B cell (primary cell): ENCODE measurements at regions not wholly inside any gene's neighbourhood (a gene's known extent, or its start where the extent isn't known, plus 50 kb on each side); places are given as distances from the start of the nearest gene placed in this dataset.
A peak's percentile ranks its signal among the peaks of the same experiment; 100 is the strongest.

Experiments used
- ATAC-seq: fragments of 200-7000 bp; cut with Tn5 transposase; one replicate; pipeline ENCODE4 v1.10.0; 2021; ENCODE audit warnings: low read depth, mild to moderate bottlenecking, moderate number of reproducible peaks, moderate library complexity
- CTCF ChIA-PET: fragments of 350-600 bp; sonication (Branson Sonifier 250); formaldehyde crosslinking; loops from one replicate; lab custom pipeline; 2021; ENCODE audit warnings: antibody characterized with exemption, inconsistent platforms; lab: Charles Lee
- POLR2A ChIA-PET: fragments of 350-600 bp; sonication (Branson Sonifier 250); formaldehyde crosslinking; loops from one replicate; lab custom pipeline; 2021; ENCODE audit warnings: antibody characterized with exemption; lab: Charles Lee
- DNase-seq: peaks from one replicate; pipeline ENCODE4 v3.0.0; 2013
- H2AFZ ChIP-seq: 2 replicates; pipeline ENCODE4 v1.6.1; 2012; ENCODE audit warnings: mild to moderate bottlenecking, low read depth, low read length; ENCODE audit not compliant: insufficient read depth, poor library complexity, severe bottlenecking
- H3K27ac ChIP-seq, 2 donors: 1 replicate in 1 of 2; 2 replicates in 1 of 2; pipeline ENCODE4 v1.5.1; 2012 to 2013; ENCODE audit warnings: low read length in 2 of 2, mild to moderate bottlenecking in 2 of 2, moderate library complexity in 1 of 2
- H3K27me3 ChIP-seq, 4 experiments: fragments of 200-600 bp in 1 of 4; sonication (generic) in 1 of 4; replicated peaks in 1 of 4; 1 replicate in 2 of 4; 2 replicates in 2 of 4; pipeline versions ENCODE4 v1.6.1 to v1.7.0; 2013 to 2016; ENCODE audit warnings: low read length in 3 of 4, mild to moderate bottlenecking in 2 of 4, mixed read lengths in 1 of 4, moderate library complexity in 1 of 4; ENCODE audit not compliant: insufficient read depth in 4 of 4, control insufficient read depth in 3 of 4; ENCODE audit errors: control extremely low read depth in 1 of 4
- H3K36me3 ChIP-seq, 2 experiments: replicated peaks in 1 of 2; 1 replicate in 1 of 2; 2 replicates in 1 of 2; pipeline versions ENCODE4 v1.6.1 to v1.7.1; 2013; ENCODE audit warnings: low read length in 1 of 2; ENCODE audit not compliant: insufficient read depth in 2 of 2, control insufficient read depth in 1 of 2; ENCODE audit errors: control extremely low read depth in 1 of 2, extremely low read depth in 1 of 2
- H3K4me1 ChIP-seq, 2 donors: fragments of 200-600 bp in 1 of 2; sonication (generic) in 1 of 2; 1 replicate in 1 of 2; 2 replicates in 1 of 2; pipeline versions ENCODE4 v1.5.1 to v1.6.1; 2013 to 2017; ENCODE audit warnings: low read length in 2 of 2; ENCODE audit not compliant: control insufficient read depth in 2 of 2, insufficient read depth in 2 of 2
- H3K4me2 ChIP-seq: replicated peaks from 2 replicates; pipeline ENCODE3; 2012; ENCODE audit warnings: mild to moderate bottlenecking, low read depth, low read length; ENCODE audit not compliant: poor library complexity, severe bottlenecking
- H3K4me3 ChIP-seq, 5 experiments: fragments of 200-600 bp in 1 of 5; sonication (generic) in 1 of 5; 1 replicate in 3 of 5; 2 replicates in 2 of 5; pipeline versions ENCODE4 v1.5.1 to v1.7.0; 2011 to 2016; ENCODE audit warnings: low read length in 4 of 5, mild to moderate bottlenecking in 4 of 5, low read depth in 2 of 5, control low read depth in 1 of 5, moderate library complexity in 1 of 5; ENCODE audit not compliant: insufficient read depth in 1 of 5; ENCODE audit errors: control extremely low read depth in 1 of 5, extremely low read depth in 1 of 5
- H3K79me2 ChIP-seq: fragments of 200-600 bp; sonication (generic); one replicate; pipeline ENCODE4 v1.6.0; 2016; ENCODE audit warnings: low read length; ENCODE audit not compliant: control insufficient read depth, insufficient read depth
- H3K9ac ChIP-seq: fragments of 200-600 bp; sonication (generic); 2 replicates; pipeline ENCODE4 v1.6.1; 2017; ENCODE audit warnings: mild to moderate bottlenecking, low read length, moderate library complexity
- H3K9me3 ChIP-seq, 3 donors: one replicate each; pipeline versions ENCODE4 v1.6.1 to v1.7.1; 2013; ENCODE audit warnings: low read length in 2 of 3; ENCODE audit not compliant: control insufficient read depth in 2 of 3, insufficient read depth in 1 of 3; ENCODE audit errors: control extremely low read depth in 1 of 3
- H4K20me1 ChIP-seq: 2 replicates; pipeline ENCODE4 v1.6.0; 2012; ENCODE audit warnings: mild to moderate bottlenecking, low read length; ENCODE audit not compliant: insufficient read depth, control insufficient read depth, poor library complexity, severe bottlenecking
- H3K27ac Mint-ChIP-seq: one replicate; pipeline ENCODE4 v1.8.0; 2021; ENCODE audit warnings: mixed read lengths
- H3K27me3 Mint-ChIP-seq: one replicate; pipeline ENCODE4 v1.8.0; 2021; ENCODE audit warnings: mixed read lengths
- H3K4me1 Mint-ChIP-seq: one replicate; pipeline ENCODE4 v1.8.0; 2021; ENCODE audit warnings: mixed read lengths
- H3K4me3 Mint-ChIP-seq: one replicate; pipeline ENCODE4 v1.8.0; 2021; ENCODE audit warnings: mixed read lengths
- H3K9me3 Mint-ChIP-seq: one replicate; pipeline ENCODE4 v1.8.0; 2022; ENCODE audit warnings: mixed read lengths; ENCODE audit not compliant: insufficient read depth
- CTCF ChIP-seq: fragments of 200-600 bp; IDR thresholded peaks from one replicate; pipeline ENCODE4 v1.8.0; 2022; ENCODE audit warnings: antibody characterized with exemption, mild to moderate bottlenecking
- EZH2 ChIP-seq: IDR thresholded peaks from 2 replicates; pipeline ENCODE4 v1.6.1; 2012; ENCODE audit warnings: borderline replicate concordance, low read depth, mild to moderate bottlenecking, moderate library complexity, low read length; ENCODE audit not compliant: insufficient read depth, poor library complexity, severe bottlenecking
- WGBS: methylation state at CpG from one replicate; pipeline ENCODE4 v1.1.5; 2013; ENCODE audit warnings: missing lambda C conversion rate; ENCODE audit not compliant: insufficient coverage; 5-methylcytosine and 5-hydroxymethylcytosine counted together
- intact Hi-C: fragments of 100-400 bp; cut with micrococcal nuclease; formaldehyde crosslinking; loops from one replicate; pipeline ENCODE4 v1.10.0; 2022

GRCh38 chr16:86979984-86980553 lies 337.1 kb downstream of the C16orf95 start:
- Mint-ChIP-seq H3K4me1 (no peaks in the 10 kb centered on the region), H3K4me3 (no peak overlapping the region), H3K27ac (no peak overlapping the region), H3K27me3 (no peaks in the 10 kb centered on the region), H3K9me3 (no peaks in the 10 kb centered on the region)
- DNase-seq (no peak), ATAC-seq (no peak)
- Histone ChIP-seq H4K20me1 (no peaks in the 10 kb centered on the region), H3K9me3 (peaks cover 0 to 3% (median 3%) of the 10 kb centered on the region in 3 donors), H3K27ac (no peak overlapping the region), H3K4me3 (no peak overlapping the region), H2AFZ (no peak overlapping the region), H3K27me3 (no peaks in the 10 kb centered on the region), H3K4me2 (no peak overlapping the region), H3K9ac (no peak overlapping the region), H3K36me3 (no peaks in the 10 kb centered on the region), H3K79me2 (no peaks in the 10 kb centered on the region), H3K4me1 (no peaks in the 10 kb centered on the region)
- intact Hi-C loops, result no loop called here
- WGBS, result 100% methylated on average over 1 of the region's 1 CpG
- TF ChIP-seq CTCF (peak; percentile 9), EZH2 (no peak)
- ChIA-PET CTCF (no interaction called here), POLR2A (no interaction called here)

GRCh38 chr16:86980644-86981043 lies 336.5 kb downstream of the C16orf95 start:
- Histone ChIP-seq H3K9me3 (peaks cover 0 to 3% (median 0%) of the 10 kb centered on the region in 3 donors), H3K27ac (no peak overlapping the region), H3K4me2 (no peak overlapping the region), H3K4me1 (no peaks in the 10 kb centered on the region), H3K9ac (no peak overlapping the region), H3K79me2 (no peaks in the 10 kb centered on the region), H3K27me3 (no peaks in the 10 kb centered on the region), H4K20me1 (no peaks in the 10 kb centered on the region), H3K4me3 (no peak overlapping the region), H3K36me3 (no peaks in the 10 kb centered on the region), H2AFZ (no peak overlapping the region)
- intact Hi-C loops, result no loop called here
- WGBS, result 93% methylated on average over 3 of the region's 6 CpGs
- H3K4me3 Mint-ChIP-seq, result no peak overlapping the region
- no peak for ATAC-seq
- no peaks in the 10 kb centered on the region for H3K9me3 Mint-ChIP-seq
- no peak for TF ChIP-seq EZH2
- TF ChIP-seq CTCF, result no peak
- DNase-seq, result no peak
- ChIA-PET CTCF (no interaction called here), POLR2A (no interaction called here)
- H3K4me1 Mint-ChIP-seq, result no peaks in the 10 kb centered on the region
- no peak overlapping the region for H3K27ac Mint-ChIP-seq
- H3K27me3 Mint-ChIP-seq, result no peaks in the 10 kb centered on the region
